GM21447 (cell line): ENCODE measurements at regions not wholly inside any gene's neighbourhood (a gene's known extent, or its start where the extent isn't known, plus 50 kb on each side); places are given as distances from the start of the nearest gene placed in this dataset.

Experiments
- ATAC-seq: cut with Tn5 transposase; IDR thresholded peaks from one replicate; pipeline ENCODE4 v1.9.1; 2021; ENCODE audit not compliant: unreplicated experiment

GRCh38 chr2:18384242-18384641 lies 176.2 kb downstream of the RDH14 start:
- no peak for ATAC-seq

- ATAC-seq: no peak
Observed at GRCh38 chr2:18381386-18381785, 179.1 kb downstream of the RDH14 start.

GRCh38 chr2:18380321-18380720 lies 180.1 kb downstream of the RDH14 start:
- no peak for ATAC-seq

- ATAC-seq: no peak
Observed at GRCh38 chr2:18379870-18380269, 180.6 kb downstream of the RDH14 start.

- ATAC-seq: peak; percentile 87
Observed at GRCh38 chr2:18378020-18378653, 182.3 kb downstream of the RDH14 start.

GRCh38 chr2:18376936-18377335 lies 183.5 kb downstream of the RDH14 start:
- ATAC-seq: no peak

- no peak for ATAC-seq
Observed at GRCh38 chr2:18373664-18374063, 186.8 kb downstream of the RDH14 start.

- ATAC-seq: no peak
Observed at GRCh38 chr2:18373081-18373480, 187.4 kb downstream of the RDH14 start.

- no peak for ATAC-seq
Observed at GRCh38 chr2:18372641-18373040, 187.8 kb downstream of the RDH14 start.

- no peak for ATAC-seq
Observed at GRCh38 chr2:18369760-18370159, 190.7 kb downstream of the RDH14 start.

- ATAC-seq: no peak
Observed at GRCh38 chr2:18368008-18368407, 192.4 kb downstream of the RDH14 start.

GRCh38 chr2:18365342-18365741 lies 195.1 kb downstream of the RDH14 start:
- no peak for ATAC-seq

- no peak for ATAC-seq
Observed at GRCh38 chr2:18363348-18363747, 197.1 kb downstream of the RDH14 start.

- ATAC-seq: no peak
Observed at GRCh38 chr2:18362696-18363095, 197.8 kb downstream of the RDH14 start.

- no peak for ATAC-seq
Observed at GRCh38 chr2:18357537-18357936, 202.9 kb downstream of the RDH14 start.

- ATAC-seq: no peak
Observed at GRCh38 chr2:18356676-18357075, 203.8 kb downstream of the RDH14 start.

- ATAC-seq: no peak
Observed at GRCh38 chr2:18349421-18349820, 211.0 kb downstream of the RDH14 start.

- no peak for ATAC-seq
Observed at GRCh38 chr2:18346874-18347273, 213.6 kb downstream of the RDH14 start.

GRCh38 chr2:18346344-18346743 lies 214.1 kb downstream of the RDH14 start:
- ATAC-seq: no peak

- no peak for ATAC-seq
Observed at GRCh38 chr2:18345848-18346247, 214.6 kb downstream of the RDH14 start.

GRCh38 chr2:18342901-18343300 lies 217.6 kb downstream of the RDH14 start:
- no peak for ATAC-seq

GRCh38 chr2:18339326-18339725 lies 221.1 kb downstream of the RDH14 start:
- ATAC-seq: no peak

GRCh38 chr2:18336975-18337374 lies 223.5 kb downstream of the RDH14 start:
- no peak for ATAC-seq
